Stimulated activated CD4-positive, alpha-beta T cell treated with anti-CD3 and anti-CD28 coated beads, Interleukin-4, amount 100 ng/mL, for 48 hours (primary cell): ENCODE measurements at regions not wholly inside any gene's neighbourhood (a gene's known extent, or its start where the extent isn't known, plus 50 kb on each side); places are given as distances from the start of the nearest gene placed in this dataset.

Source experiments
- DNase-seq, 2 donors: peaks; one replicate each; pipeline ENCODE4 v3.0.0-alpha.2; 2020; ENCODE audit warnings: low read depth in 2 of 2

DNA sequence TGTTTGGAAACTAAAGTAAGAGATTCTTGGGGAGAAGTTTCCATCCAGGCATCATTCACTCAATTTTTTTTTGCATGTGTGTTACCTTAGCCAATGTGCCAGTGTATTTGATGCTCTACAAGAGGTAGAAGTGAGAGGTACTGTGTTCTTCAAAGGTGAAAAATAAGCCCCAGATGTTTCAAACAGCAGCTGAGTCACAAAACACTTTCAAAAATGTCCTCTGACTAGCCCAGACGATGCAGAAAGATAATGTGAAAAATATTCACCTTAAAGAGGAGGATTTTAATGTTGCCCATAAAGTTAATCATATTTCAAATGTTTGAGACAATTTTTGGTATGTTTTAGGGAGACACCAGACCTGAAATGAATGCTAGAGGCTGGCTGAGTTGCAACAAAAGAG, 107.7 kb upstream of the RASGRP1 start:
- no peak for DNase-seq

DNA sequence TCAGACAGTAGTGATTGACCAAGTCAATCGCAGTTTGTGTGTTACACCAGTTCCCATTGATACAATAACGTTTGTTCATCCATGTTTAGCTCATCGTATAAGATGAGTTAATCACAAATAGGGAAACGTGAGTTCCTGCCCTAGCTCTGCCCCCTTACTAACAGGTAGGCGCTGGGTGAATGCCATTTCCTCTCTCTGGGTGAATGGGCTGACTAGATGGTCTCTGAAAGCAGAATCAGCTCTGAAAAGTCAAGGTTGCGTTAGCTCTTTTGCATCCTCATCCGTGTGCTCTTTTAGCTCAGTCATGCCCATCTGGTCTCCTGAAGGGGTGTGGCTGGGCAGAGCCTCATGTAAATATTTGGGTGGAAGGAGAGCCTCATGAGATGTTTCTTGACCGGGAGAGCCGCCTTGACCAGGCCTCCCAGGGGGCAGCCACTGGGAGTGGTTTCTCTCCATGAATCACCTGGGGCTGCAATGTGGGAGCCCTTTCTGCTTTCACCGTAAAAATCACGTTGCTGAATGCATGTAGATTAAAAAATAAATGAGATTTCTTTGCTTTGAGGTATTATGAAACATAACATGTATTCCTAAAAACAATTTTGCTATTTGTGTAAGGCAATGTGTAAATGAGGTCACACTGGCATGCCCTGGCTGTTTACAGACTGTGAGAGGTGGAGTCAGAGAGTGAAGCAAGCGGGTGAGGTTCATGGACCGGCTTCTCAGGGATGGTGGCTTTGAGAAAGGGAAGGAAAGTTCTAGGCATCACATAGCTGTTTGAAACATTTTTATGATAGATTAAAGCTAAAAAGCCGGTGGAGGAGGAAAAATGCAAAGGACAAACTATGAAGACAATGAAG, 108.4 kb upstream of the RASGRP1 start:
- no peak for DNase-seq

DNA sequence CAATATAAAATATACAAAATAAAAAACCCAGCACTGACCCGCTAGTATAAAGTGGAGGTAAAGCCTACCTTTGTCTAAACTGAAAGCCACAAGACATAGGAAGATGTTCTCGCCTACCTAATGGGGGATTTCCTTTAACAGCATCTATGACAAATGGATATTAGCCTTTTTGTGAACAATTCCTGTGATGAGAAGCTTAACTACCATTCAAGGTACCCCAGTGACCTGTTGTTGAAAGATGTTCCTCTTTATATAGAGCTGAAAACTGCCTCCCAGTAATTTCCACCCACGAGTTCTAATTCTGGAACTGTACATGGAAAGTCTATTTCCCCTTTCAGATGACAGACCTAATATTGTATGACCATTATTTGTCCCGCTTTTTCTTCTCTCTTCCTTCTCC, 109.8 kb upstream of the RASGRP1 start:
- no peak for DNase-seq

GRCh38 chr15:38678281-38678680, 113.7 kb upstream of the RASGRP1 start:
- DNase-seq: no peak

DNA sequence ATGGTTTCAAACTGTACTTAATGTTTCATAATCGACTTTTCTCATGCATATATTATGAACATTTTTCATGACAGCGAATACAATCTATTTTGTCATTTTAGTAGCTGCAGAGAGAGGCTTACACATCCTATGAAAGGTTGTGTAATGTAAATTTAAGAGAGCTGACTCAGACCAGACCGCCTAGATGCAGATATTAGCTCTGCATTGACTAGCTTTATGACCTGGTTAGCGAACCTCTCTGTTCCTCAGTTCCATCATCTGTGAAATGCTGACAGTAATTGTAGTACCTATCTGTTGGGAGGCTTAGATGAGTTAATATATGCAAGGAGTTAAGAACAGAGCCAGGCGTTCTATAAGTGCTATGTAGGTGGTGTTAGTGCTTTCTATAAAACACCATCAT, 116.2 kb upstream of the RASGRP1 start:
- no peak for DNase-seq

- no peak for DNase-seq
These were observed 117.7 kb upstream of the RASGRP1 start for GRCh38 chr15:38682363-38682762.

- DNase-seq: no peak
These were observed 118.2 kb upstream of the RASGRP1 start for GRCh38 chr15:38682861-38683260.

- peak; percentile 46 to 61 for DNase-seq
These were observed 119.0 kb upstream of the RASGRP1 start for GRCh38 chr15:38683382-38684242.

DNA sequence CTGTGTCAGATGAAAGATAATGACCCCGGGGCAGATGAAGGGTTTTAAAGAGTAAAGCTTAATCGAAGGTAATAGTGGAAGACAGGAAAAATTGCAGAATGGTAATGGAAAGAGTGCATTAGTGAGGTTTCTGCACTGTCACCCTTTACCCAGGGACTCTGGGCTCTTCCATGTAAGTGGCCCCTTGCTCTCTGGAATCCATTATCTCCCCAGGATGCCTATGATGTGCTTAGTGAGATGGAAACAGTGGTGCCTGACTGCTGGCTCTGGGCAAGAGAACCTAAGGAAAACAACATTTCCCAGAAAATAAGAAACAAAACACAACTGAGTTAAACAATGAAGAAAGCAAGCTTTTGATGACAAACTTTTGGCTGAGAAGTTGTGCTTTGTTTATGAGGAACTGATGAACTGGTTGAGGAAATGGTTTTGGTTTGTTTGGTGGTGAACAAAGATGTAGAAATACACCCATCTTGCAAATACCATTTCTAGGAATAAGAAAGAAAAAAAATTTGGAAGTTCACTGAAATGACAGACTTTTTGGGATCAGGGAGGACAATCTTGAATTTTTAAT, 119.9 kb upstream of the RASGRP1 start:
- no peak for DNase-seq

GRCh38 chr15:38685686-38686339, 121.2 kb upstream of the RASGRP1 start:
- no peak for DNase-seq

DNA sequence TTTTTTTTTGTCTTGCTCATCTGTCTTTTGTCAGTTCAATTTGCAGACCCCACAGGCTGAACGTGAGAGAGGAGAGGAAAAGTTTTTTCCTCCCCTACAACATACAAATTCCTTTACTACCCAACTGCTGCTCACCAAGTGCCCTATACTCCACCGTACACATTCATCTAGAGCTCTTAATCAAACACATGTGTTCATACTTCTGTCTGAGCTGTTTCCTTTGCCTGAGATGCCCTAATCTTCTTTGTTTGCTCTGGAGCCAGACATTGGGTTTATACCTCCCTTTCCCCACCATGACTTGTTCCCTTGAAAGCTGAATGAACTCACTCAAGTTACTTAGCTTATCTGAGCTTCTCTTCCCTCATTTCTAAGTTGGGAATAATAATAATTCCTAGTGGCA, 122.7 kb upstream of the RASGRP1 start:
- no peak for DNase-seq

- DNase-seq: no peak
These were observed 123.3 kb upstream of the RASGRP1 start for GRCh38 chr15:38687775-38688495.

GRCh38 chr15:38688761-38689160, 124.1 kb upstream of the RASGRP1 start:
- peak; percentile 47 to 72 for DNase-seq

- no peak for DNase-seq
These were observed 124.9 kb upstream of the RASGRP1 start for GRCh38 chr15:38689522-38689921.

- DNase-seq: no peak
These were observed 125.6 kb upstream of the RASGRP1 start for GRCh38 chr15:38690216-38690615.

DNA sequence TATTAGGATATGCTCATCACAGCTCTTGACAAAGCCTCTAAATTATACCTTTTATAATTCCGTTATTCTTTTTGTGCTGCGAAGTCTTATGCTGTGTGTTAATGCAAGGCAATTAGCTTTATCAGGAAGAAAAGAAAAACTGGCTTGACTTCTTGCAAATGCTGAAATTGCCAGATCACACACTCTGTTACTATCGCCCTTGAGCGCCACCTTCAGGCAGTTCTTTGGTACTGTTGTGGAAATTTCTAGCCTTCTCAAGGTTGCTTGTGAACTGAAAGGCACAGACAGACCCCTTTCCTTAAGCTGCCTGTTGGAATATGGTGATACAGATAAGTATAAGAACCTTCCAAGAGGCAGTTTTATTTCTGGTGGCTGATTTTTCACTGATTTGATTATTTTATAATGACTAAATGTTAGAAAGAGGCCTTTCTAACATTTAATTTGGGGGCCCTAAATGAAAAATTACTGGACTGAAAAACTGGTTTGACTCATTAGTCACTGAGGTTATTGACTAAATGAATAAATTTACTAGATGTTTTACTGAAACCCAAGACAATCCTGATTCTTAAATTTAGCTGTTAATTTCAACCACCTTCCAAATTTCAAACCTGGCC, 126.2 kb upstream of the RASGRP1 start:
- DNase-seq: peak; percentile 67

- DNase-seq: no peak
These were observed 126.8 kb upstream of the RASGRP1 start for GRCh38 chr15:38691377-38691776.

GRCh38 chr15:38691965-38692788, 127.6 kb upstream of the RASGRP1 start:
- no peak for DNase-seq

- DNase-seq: no peak
These were observed 128.1 kb upstream of the RASGRP1 start for GRCh38 chr15:38692789-38693062.
